ENCODE measurements at regions not wholly inside any gene's neighbourhood (a gene's known extent, or its start where the extent isn't known, plus 50 kb on each side); places are given as distances from the start of the nearest gene placed in this dataset.
"Not testable (repeated sequence)": the region's sequence is repeated elsewhere in the genome, so short reads cannot be mapped to it uniquely, and the experiment has no call there.

- in situ Hi-C loops (cut with HindIII; ENCODE audit: low sequenced_read_pairs), result no loop called here
- DNase-seq (ENCODE audit: low spot score), result no peak
Measured at GRCh38 chr17:77619326-77619725, 339.2 kb upstream of the TNRC6C start.

- DNase-seq (ENCODE audit: low spot score), result no peak
- in situ Hi-C loops (cut with HindIII; ENCODE audit: low sequenced_read_pairs), result no loop called here
Measured at GRCh38 chr17:77619851-77620250, 338.7 kb upstream of the TNRC6C start.

- in situ Hi-C loops (cut with HindIII; ENCODE audit: low sequenced_read_pairs), result no loop called here
- DNase-seq (ENCODE audit: low spot score), result no peak
Measured at GRCh38 chr17:77620282-77620681, 338.2 kb upstream of the TNRC6C start.

GRCh38 chr17:77622084-77622483, 336.4 kb upstream of the TNRC6C start:
- DNase-seq (ENCODE audit: low spot score); in situ Hi-C loops (cut with HindIII; ENCODE audit: low sequenced_read_pairs): not testable (repeated sequence)

GRCh38 chr17:77622647-77623046, 335.9 kb upstream of the TNRC6C start:
- in situ Hi-C loops (cut with HindIII; ENCODE audit: low sequenced_read_pairs), result no loop called here
- no peak for DNase-seq (ENCODE audit: low spot score)

GRCh38 chr17:77623321-77623720, 335.2 kb upstream of the TNRC6C start:
- in situ Hi-C loops (cut with HindIII; ENCODE audit: low sequenced_read_pairs), result not testable (repeated sequence)

GRCh38 chr17:77628035-77628434, 330.5 kb upstream of the TNRC6C start:
- in situ Hi-C loops (cut with HindIII; ENCODE audit: low sequenced_read_pairs), result no loop called here
- no peak for DNase-seq (ENCODE audit: low spot score)

More at GRCh38 chr17:77623321-77623720, 335.2 kb upstream of the TNRC6C start:
- DNase-seq (ENCODE audit: low spot score), result not testable (repeated sequence)

GRCh38 chr17:77629284-77629683, 329.2 kb upstream of the TNRC6C start:
- DNase-seq (ENCODE audit: low spot score); in situ Hi-C loops (cut with HindIII; ENCODE audit: low sequenced_read_pairs): not testable (repeated sequence)

- in situ Hi-C loops (cut with HindIII; ENCODE audit: low sequenced_read_pairs), result no loop called here
- no peak for DNase-seq (ENCODE audit: low spot score)
Measured at GRCh38 chr17:77631307-77631706, 327.2 kb upstream of the TNRC6C start.

GRCh38 chr17:77632619-77633018, 325.9 kb upstream of the TNRC6C start:
- DNase-seq (ENCODE audit: low spot score), result no peak
- in situ Hi-C loops (cut with HindIII; ENCODE audit: low sequenced_read_pairs), result no loop called here

GRCh38 chr17:77634710-77635109, 323.8 kb upstream of the TNRC6C start:
- in situ Hi-C loops (cut with HindIII; ENCODE audit: low sequenced_read_pairs), result no loop called here
- no peak for DNase-seq (ENCODE audit: low spot score)

- DNase-seq (ENCODE audit: low spot score), result no peak
Measured at GRCh38 chr17:77635176-77635575, 323.3 kb upstream of the TNRC6C start.

GRCh38 chr17:77635785-77636184, 322.7 kb upstream of the TNRC6C start:
- in situ Hi-C loops (cut with HindIII; ENCODE audit: low sequenced_read_pairs), result not testable (repeated sequence)

More at GRCh38 chr17:77635176-77635575, 323.3 kb upstream of the TNRC6C start:
- in situ Hi-C loops (cut with HindIII; ENCODE audit: low sequenced_read_pairs), result no loop called here

GRCh38 chr17:77636835-77637817, 321.4 kb upstream of the TNRC6C start:
- in situ Hi-C loops (cut with HindIII; ENCODE audit: low sequenced_read_pairs), result no loop called here
- DNase-seq (ENCODE audit: low spot score), result no peak

More at GRCh38 chr17:77635785-77636184, 322.7 kb upstream of the TNRC6C start:
- DNase-seq (ENCODE audit: low spot score), result not testable (repeated sequence)

GRCh38 chr17:77637818-77638575, 320.5 kb upstream of the TNRC6C start:
- no peak for DNase-seq (ENCODE audit: low spot score)

GRCh38 chr17:77640252-77640651, 318.3 kb upstream of the TNRC6C start:
- no peak for DNase-seq (ENCODE audit: low spot score)
- in situ Hi-C loops (cut with HindIII; ENCODE audit: low sequenced_read_pairs), result no loop called here

More at GRCh38 chr17:77637818-77638575, 320.5 kb upstream of the TNRC6C start:
- in situ Hi-C loops (cut with HindIII; ENCODE audit: low sequenced_read_pairs), result no loop called here

- no peak for DNase-seq (ENCODE audit: low spot score)
Measured at GRCh38 chr17:77640916-77641605, 317.4 kb upstream of the TNRC6C start.

GRCh38 chr17:77641718-77642117, 316.8 kb upstream of the TNRC6C start:
- DNase-seq (ENCODE audit: low spot score), result no peak
- in situ Hi-C loops (cut with HindIII; ENCODE audit: low sequenced_read_pairs), result no loop called here

More at GRCh38 chr17:77640916-77641605, 317.4 kb upstream of the TNRC6C start:
- in situ Hi-C loops (cut with HindIII; ENCODE audit: low sequenced_read_pairs), result no loop called here

All from G401 (cell line).